Breast epithelium (tissue), 4 donors: ENCODE measurements at regions not wholly inside any gene's neighbourhood (a gene's known extent, or its start where the extent isn't known, plus 50 kb on each side); places are given as distances from the start of the nearest gene placed in this dataset.

ENCODE experiments used
- DNase-seq, 2 donors: peaks; one replicate each; pipeline ENCODE4 v3.0.0-alpha.2; 2019; ENCODE audit warnings: low spot score in 2 of 2
- H3K27ac ChIP-seq, 2 donors: fragments of 200-600 bp; sonication (generic) in 1 of 2; one replicate each; pipeline ENCODE4 v1.5.1; 2016 to 2019; ENCODE audit warnings: mild to moderate bottlenecking in 1 of 2
- H3K27me3 ChIP-seq, 2 donors: fragments of 200-600 bp; sonication (generic) in 1 of 2; one replicate each; pipeline versions ENCODE4 v1.5.1 to v1.6.0; 2017 to 2019; ENCODE audit warnings: control low read depth in 1 of 2, mild to moderate bottlenecking in 1 of 2
- H3K36me3 ChIP-seq: fragments of 200-600 bp; one replicate; pipeline ENCODE4 v1.5.1; 2019
- H3K4me1 ChIP-seq, 2 donors: fragments of 200-600 bp; sonication (generic); one replicate each; pipeline ENCODE4 v1.5.1; 2016 to 2019; ENCODE audit warnings: control low read depth in 1 of 2
- H3K4me3 ChIP-seq, 3 donors: fragments of 200-600 bp; sonication (generic); 1 replicate in 2 of 3; 2 replicates in 1 of 3; pipeline ENCODE4 v1.5.1; 2016 to 2019; ENCODE audit warnings: mild to moderate bottlenecking in 3 of 3, moderate library complexity in 2 of 3
- H3K9me3 ChIP-seq, 2 donors: fragments of 200-600 bp; sonication (generic) in 1 of 2; one replicate each; pipeline ENCODE4 v1.5.1; 2016 to 2019; ENCODE audit warnings: control low read depth in 1 of 2
- POLR2A ChIP-seq: fragments of 450-650 bp; IDR thresholded peaks from one replicate; pipeline ENCODE4 v1.6.1; 2016; ENCODE audit warnings: antibody characterized with exemption, mild to moderate bottlenecking, moderate library complexity
- POLR2AphosphoS5 ChIP-seq, 3 donors: sonication (generic); formaldehyde crosslinking; IDR thresholded peaks; one replicate each; pipeline ENCODE4 v1.6.1; 2017; ENCODE audit warnings: antibody characterized with exemption in 3 of 3
- intact Hi-C: fragments of 100-400 bp; cut with DNase I; formaldehyde crosslinking; loops from one replicate; pipeline ENCODE4 v1.15.1; 2023; ENCODE audit warnings: low total_unique reads
- TF ChIP-seq, protein P1 (sequence below), 3 donors: fragments of 450-650 bp; IDR thresholded peaks; one replicate each; pipeline ENCODE4 v1.5.1; 2016 to 2017; ENCODE audit warnings: antibody characterized with exemption in 3 of 3, mild to moderate bottlenecking in 3 of 3, moderate library complexity in 3 of 3

DNA sequence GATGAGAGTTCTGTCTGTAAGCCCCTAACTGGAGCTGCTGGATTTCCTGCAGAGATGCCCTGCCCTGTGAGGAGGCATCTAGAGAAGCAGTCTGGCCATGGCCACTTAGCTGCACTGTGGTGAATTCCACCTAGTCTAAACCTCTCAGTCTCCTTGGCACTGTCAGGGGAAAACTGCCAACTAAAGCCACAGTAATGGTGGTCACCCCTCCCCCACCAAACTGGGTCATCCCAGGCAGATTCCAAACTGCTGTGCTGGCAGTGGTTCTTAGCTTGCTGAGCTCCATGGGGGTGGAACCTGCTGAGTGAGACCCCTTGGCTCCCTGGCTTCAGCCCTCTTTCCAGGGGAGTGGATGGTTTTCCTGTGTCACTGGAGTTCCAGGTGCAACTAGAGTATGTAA lies 740.6 kb downstream of the RWDD3 start:
- TF ChIP-seq POLR2A: no peak
- TF ChIP-seq POLR2AphosphoS5 (IDR thresholded peaks at IDR 0.05): no peak
- TF ChIP-seq, protein P1, sequence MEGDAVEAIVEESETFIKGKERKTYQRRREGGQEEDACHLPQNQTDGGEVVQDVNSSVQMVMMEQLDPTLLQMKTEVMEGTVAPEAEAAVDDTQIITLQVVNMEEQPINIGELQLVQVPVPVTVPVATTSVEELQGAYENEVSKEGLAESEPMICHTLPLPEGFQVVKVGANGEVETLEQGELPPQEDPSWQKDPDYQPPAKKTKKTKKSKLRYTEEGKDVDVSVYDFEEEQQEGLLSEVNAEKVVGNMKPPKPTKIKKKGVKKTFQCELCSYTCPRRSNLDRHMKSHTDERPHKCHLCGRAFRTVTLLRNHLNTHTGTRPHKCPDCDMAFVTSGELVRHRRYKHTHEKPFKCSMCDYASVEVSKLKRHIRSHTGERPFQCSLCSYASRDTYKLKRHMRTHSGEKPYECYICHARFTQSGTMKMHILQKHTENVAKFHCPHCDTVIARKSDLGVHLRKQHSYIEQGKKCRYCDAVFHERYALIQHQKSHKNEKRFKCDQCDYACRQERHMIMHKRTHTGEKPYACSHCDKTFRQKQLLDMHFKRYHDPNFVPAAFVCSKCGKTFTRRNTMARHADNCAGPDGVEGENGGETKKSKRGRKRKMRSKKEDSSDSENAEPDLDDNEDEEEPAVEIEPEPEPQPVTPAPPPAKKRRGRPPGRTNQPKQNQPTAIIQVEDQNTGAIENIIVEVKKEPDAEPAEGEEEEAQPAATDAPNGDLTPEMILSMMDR (IDR thresholded peaks at IDR 0.05): no peak
- no peak overlapping the region for H3K4me3 ChIP-seq
- H3K9me3 ChIP-seq: no peaks in the 10 kb centered on the region
- no peaks in the 10 kb centered on the region for H3K4me1 ChIP-seq
- no peak for DNase-seq
- no peak overlapping the region for H3K27ac ChIP-seq
- intact Hi-C loops: no loop called here
- H3K36me3 ChIP-seq: no peaks in the 10 kb centered on the region
- H3K27me3 ChIP-seq: no peaks in the 10 kb centered on the region

DNA sequence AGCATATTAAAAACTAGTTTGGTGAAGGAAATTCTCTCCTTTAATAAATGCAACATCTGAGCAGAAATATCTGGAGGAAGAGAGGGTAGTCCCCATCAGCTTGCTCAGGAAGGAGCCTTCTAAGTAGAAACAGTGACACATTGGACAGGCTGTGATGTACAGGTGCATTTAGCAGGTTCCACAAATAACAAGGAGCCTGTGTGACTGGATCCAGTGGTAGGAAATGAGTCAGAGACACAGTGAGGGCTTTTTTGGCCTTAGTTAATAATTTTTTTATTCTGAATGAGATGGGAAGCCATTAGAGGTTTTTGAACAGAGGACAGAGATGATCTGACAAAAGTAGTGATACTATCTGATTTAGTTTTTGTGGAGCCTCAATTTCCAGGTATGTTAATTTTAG lies 738.9 kb upstream of the PTBP2 start:
- Histone ChIP-seq H3K36me3 (no peaks in the 10 kb centered on the region), H3K27ac (no peak overlapping the region), H3K27me3 (no peaks in the 10 kb centered on the region), H3K9me3 (no peaks in the 10 kb centered on the region), H3K4me1 (no peaks in the 10 kb centered on the region), H3K4me3 (no peak overlapping the region)
- DNase-seq: no peak
- intact Hi-C loops: no loop called here
- TF ChIP-seq POLR2A (no peak), POLR2AphosphoS5 (IDR thresholded peaks at IDR 0.05) (no peak)
- TF ChIP-seq, protein P1 (IDR thresholded peaks at IDR 0.05): no peak

DNA sequence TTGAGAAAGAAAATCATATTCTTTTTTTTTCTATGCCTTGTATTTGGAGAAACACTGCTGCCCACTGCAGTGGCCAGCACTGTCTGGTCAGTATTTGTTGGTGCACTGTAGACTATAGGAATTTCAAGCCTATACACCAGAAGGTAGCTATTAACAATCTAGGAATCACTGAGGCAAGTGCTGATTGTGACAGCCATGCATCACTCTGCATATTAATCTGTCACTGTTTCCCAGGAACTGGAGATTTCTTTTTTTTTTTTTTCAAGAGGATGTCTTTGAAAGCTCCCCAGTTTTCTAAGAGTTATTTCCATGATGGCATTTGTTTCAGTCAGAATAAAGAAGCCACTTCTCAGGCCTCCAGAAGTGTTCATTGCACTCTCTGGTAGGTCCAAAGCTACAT lies 737.8 kb upstream of the PTBP2 start:
- H3K36me3 ChIP-seq: no peaks in the 10 kb centered on the region
- H3K4me1 ChIP-seq: no peaks in the 10 kb centered on the region
- H3K27me3 ChIP-seq: no peaks in the 10 kb centered on the region
- H3K27ac ChIP-seq: no peak overlapping the region
- TF ChIP-seq POLR2AphosphoS5 (IDR thresholded peaks at IDR 0.05) (no peak), POLR2A (no peak)
- TF ChIP-seq, protein P1 (IDR thresholded peaks at IDR 0.05): no peak
- no peak overlapping the region for H3K4me3 ChIP-seq
- intact Hi-C loops: no loop called here
- no peaks in the 10 kb centered on the region for H3K9me3 ChIP-seq
- no peak for DNase-seq

DNA sequence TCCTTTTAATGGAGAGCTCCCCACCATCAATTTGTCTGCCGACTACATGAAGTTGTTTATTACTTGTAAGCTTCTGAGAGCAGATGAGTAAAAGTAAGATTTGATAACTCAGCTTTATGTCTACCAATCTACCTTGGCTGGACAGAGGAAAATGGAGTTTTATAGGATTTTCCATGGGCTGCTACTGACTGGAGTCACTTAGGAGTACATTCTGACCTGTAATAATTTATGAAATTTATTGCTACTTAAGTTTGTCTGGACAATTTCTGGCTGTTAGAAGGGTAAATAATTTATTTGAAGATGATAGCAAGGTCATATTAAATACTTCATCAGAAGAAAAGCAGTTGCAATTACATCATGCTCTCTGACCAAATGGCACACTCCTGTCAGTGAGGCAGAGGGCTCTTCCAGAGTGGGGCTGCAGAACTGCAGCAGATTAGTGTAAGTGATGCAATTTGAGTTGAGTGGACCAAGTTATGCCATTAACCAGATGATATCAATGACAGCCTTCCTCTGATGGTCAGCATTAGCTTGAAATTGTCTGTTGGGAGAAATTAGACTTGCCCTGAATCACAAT lies 736.7 kb upstream of the PTBP2 start:
- intact Hi-C loops: no loop called here
- no peaks in the 10 kb centered on the region for H3K4me1 ChIP-seq
- H3K27me3 ChIP-seq: no peaks in the 10 kb centered on the region
- H3K4me3 ChIP-seq: no peak overlapping the region
- H3K9me3 ChIP-seq: no peaks in the 10 kb centered on the region
- H3K36me3 ChIP-seq: no peaks in the 10 kb centered on the region
- H3K27ac ChIP-seq: no peak overlapping the region
- DNase-seq: no peak
- TF ChIP-seq POLR2AphosphoS5 (IDR thresholded peaks at IDR 0.05) (no peak), POLR2A (no peak)
- TF ChIP-seq, protein P1 (IDR thresholded peaks at IDR 0.05): no peak

DNA sequence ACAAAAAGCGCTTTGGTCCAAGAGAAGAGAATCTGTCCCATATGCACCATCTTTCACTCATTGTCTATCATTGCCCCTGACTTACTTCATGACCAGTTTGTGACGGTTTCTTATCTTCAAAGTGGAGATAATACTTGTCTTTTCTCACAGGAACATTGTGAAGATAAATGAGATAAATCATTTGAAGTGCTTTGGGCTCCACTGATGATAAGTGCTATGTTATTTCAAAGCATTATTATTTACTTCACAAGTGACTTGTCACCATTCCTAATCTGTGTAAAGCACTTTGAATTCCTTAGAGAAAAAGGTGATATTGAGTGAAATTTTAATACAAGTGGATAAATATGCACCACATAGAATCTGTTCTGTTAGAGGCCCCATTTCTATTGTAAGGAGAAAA lies 731.6 kb upstream of the PTBP2 start:
- TF ChIP-seq POLR2AphosphoS5 (IDR thresholded peaks at IDR 0.05): no peak
- no peaks in the 10 kb centered on the region for H3K36me3 ChIP-seq
- no peaks in the 10 kb centered on the region for H3K9me3 ChIP-seq

More for the DNA sequence above, 731.6 kb upstream of the PTBP2 start:
- Histone ChIP-seq H3K4me3 (no peak overlapping the region), H3K27me3 (no peaks in the 10 kb centered on the region), H3K4me1 (no peaks in the 10 kb centered on the region), H3K27ac (no peak overlapping the region)
- DNase-seq: no peak
- intact Hi-C loops: no loop called here
